Left colon (tissue), 2 donors: ENCODE measurements at regions not wholly inside any gene's neighbourhood (a gene's known extent, or its start where the extent isn't known, plus 50 kb on each side); places are given as distances from the start of the nearest gene placed in this dataset.

Experiments
- ATAC-seq: fragments of 200-7000 bp; cut with Tn5 transposase; one replicate; pipeline ENCODE4 v1.9.1; 2020; ENCODE audit warnings: mild to moderate bottlenecking, moderate library complexity
- DNase-seq, 2 donors: peaks; one replicate each; pipeline ENCODE4 v3.0.0-alpha.2; 2020
- intact Hi-C, 2 donors: fragments of 100-400 bp; cut with DNase I in 1 of 2; cut with micrococcal nuclease in 1 of 2; formaldehyde crosslinking; loops; one replicate each; pipeline versions ENCODE4 v1.11.2 to v1.14.0; 2022; cut with DNase I, micrococcal nuclease
- donor health status: DM: no; HTN: no; CAD: no.
- donor health status: DM: yes; HTN: yes; CAD: no.

GRCh38 chr3:101172516-101172915, 147.9 kb downstream of the IMPG2 start:
- no peak for DNase-seq
- intact Hi-C loops = loop anchor here in 1 of 2 donors (10.0 kb wide), 1 partner anchor 178 kb away; the partner anchor contains the start of gene ABI3BP
- ATAC-seq = no peak

- intact Hi-C loops = loop anchor here in 1 of 2 donors (10.0 kb wide), 1 partner anchor 177 kb away; the partner anchor contains the start of gene ABI3BP
- DNase-seq = no peak
- ATAC-seq = no peak
Observed at GRCh38 chr3:101171681-101172191, 148.6 kb downstream of the IMPG2 start.

- ATAC-seq (no peak), DNase-seq (no peak)
- intact Hi-C loops = loop anchor here in 1 of 2 donors (10.0 kb wide), 1 partner anchor 176 kb away; the partner anchor contains the start of gene ABI3BP
Observed at GRCh38 chr3:101170806-101171558, 149.4 kb downstream of the IMPG2 start.

- DNase-seq (no peak), ATAC-seq (no peak)
- intact Hi-C loops = loop anchor here in 1 of 2 donors (10.0 kb wide), 1 partner anchor 175 kb away; the partner anchor contains the start of gene ABI3BP
Observed at GRCh38 chr3:101170062-101170771, 150.2 kb downstream of the IMPG2 start.

GRCh38 chr3:101169516-101169915, 150.9 kb downstream of the IMPG2 start:
- ATAC-seq (no peak), DNase-seq (no peak)
- intact Hi-C loops = no loop called here

- DNase-seq (no peak), ATAC-seq (no peak)
- intact Hi-C loops = no loop called here
Observed at GRCh38 chr3:101167376-101167775, 153.0 kb downstream of the IMPG2 start.

GRCh38 chr3:101166150-101166549, 154.2 kb downstream of the IMPG2 start:
- intact Hi-C loops = no loop called here
- ATAC-seq = no peak
- DNase-seq = no peak

- ATAC-seq = no peak
Observed at GRCh38 chr3:101163554-101163953, 156.8 kb downstream of the IMPG2 start.

GRCh38 chr3:101159478-101159877, 160.9 kb downstream of the IMPG2 start:
- ATAC-seq (no peak), DNase-seq (no peak)
- intact Hi-C loops = no loop called here

More at GRCh38 chr3:101163554-101163953, 156.8 kb downstream of the IMPG2 start:
- intact Hi-C loops = no loop called here
- DNase-seq = no peak

GRCh38 chr3:101158374-101158773, 162.0 kb downstream of the IMPG2 start:
- intact Hi-C loops = no loop called here
- ATAC-seq = no peak
- no peak for DNase-seq

- no peak for DNase-seq
- intact Hi-C loops = no loop called here
- no peak for ATAC-seq
Observed at GRCh38 chr3:101156787-101157345, 163.5 kb downstream of the IMPG2 start.

- no peak for ATAC-seq
- intact Hi-C loops = no loop called here
Observed at GRCh38 chr3:101155825-101156224, 162.6 kb upstream of the ABI3BP start.

GRCh38 chr3:101154401-101154800, 161.2 kb upstream of the ABI3BP start:
- no peak for DNase-seq
- no peak for ATAC-seq
- intact Hi-C loops = no loop called here

More at GRCh38 chr3:101155825-101156224, 162.6 kb upstream of the ABI3BP start:
- DNase-seq = no peak

GRCh38 chr3:101151286-101151913, 158.2 kb upstream of the ABI3BP start:
- no peak for DNase-seq
- intact Hi-C loops = no loop called here

GRCh38 chr3:101150504-101150903, 157.3 kb upstream of the ABI3BP start:
- intact Hi-C loops = no loop called here
- DNase-seq = no peak
- no peak for ATAC-seq

More at GRCh38 chr3:101151286-101151913, 158.2 kb upstream of the ABI3BP start:
- no peak for ATAC-seq

GRCh38 chr3:101149707-101150106, 156.5 kb upstream of the ABI3BP start:
- ATAC-seq (no peak), DNase-seq (no peak)
- intact Hi-C loops = no loop called here

- ATAC-seq = no peak
- DNase-seq = no peak
- intact Hi-C loops = no loop called here
Observed at GRCh38 chr3:101149251-101149650, 156.0 kb upstream of the ABI3BP start.

- DNase-seq = no peak
- no peak for ATAC-seq
- intact Hi-C loops = no loop called here
Observed at GRCh38 chr3:101148001-101148400, 154.8 kb upstream of the ABI3BP start.

- no peak for DNase-seq
- no peak for ATAC-seq
- intact Hi-C loops = no loop called here
Observed at GRCh38 chr3:101146946-101147345, 153.7 kb upstream of the ABI3BP start.
